Hepatocyte (in vitro differentiated cells): ENCODE measurements at regions not wholly inside any gene's neighbourhood (a gene's known extent, or its start where the extent isn't known, plus 50 kb on each side); places are given as distances from the start of the nearest gene placed in this dataset.
"Not testable (repeated sequence)": the region's sequence is repeated elsewhere in the genome, so short reads cannot be mapped to it uniquely, and the experiment has no call there.

Experiments
- EZH2 ChIP-seq: fragments of 200-600 bp; sonication (generic); IDR thresholded peaks from 2 replicates; pipeline ENCODE4 v1.6.1; 2016; ENCODE audit warnings: antibody characterized with exemption, mild to moderate bottlenecking, borderline replicate concordance
- EZH2phosphoT487 ChIP-seq: fragments of 200-600 bp; sonication (generic); IDR thresholded peaks from one replicate; pipeline ENCODE4 v1.6.1; 2018; ENCODE audit warnings: antibody characterized with exemption, mild to moderate bottlenecking, low read depth, moderate library complexity; ENCODE audit not compliant: unreplicated experiment, severe bottlenecking
- TF ChIP-seq, protein P1 (sequence below): fragments of 200-600 bp; sonication (generic); IDR thresholded peaks from 2 replicates; pipeline ENCODE4 v1.5.1; 2016; ENCODE audit warnings: antibody characterized with exemption, mild to moderate bottlenecking; ENCODE audit not compliant: poor library complexity

DNA sequence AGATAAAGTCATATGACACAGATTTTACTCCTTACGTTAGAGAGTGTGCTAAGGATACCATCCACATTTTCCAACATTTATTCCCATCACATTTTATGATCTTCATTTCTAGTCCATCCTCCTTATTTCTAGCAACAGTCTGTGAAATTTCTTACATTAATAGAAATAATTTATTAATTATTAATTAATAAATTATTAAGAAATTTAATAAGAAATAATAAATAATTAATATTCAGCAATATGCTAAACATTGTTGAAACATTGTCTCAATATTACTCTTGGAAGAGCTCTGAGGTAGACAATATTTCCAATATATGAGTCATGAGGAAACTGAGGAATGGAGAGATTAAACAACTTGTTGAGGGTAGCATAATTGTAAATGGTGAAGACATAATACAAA lies 1742.5 kb upstream of the CDH6 start:
- TF ChIP-seq, protein P1, sequence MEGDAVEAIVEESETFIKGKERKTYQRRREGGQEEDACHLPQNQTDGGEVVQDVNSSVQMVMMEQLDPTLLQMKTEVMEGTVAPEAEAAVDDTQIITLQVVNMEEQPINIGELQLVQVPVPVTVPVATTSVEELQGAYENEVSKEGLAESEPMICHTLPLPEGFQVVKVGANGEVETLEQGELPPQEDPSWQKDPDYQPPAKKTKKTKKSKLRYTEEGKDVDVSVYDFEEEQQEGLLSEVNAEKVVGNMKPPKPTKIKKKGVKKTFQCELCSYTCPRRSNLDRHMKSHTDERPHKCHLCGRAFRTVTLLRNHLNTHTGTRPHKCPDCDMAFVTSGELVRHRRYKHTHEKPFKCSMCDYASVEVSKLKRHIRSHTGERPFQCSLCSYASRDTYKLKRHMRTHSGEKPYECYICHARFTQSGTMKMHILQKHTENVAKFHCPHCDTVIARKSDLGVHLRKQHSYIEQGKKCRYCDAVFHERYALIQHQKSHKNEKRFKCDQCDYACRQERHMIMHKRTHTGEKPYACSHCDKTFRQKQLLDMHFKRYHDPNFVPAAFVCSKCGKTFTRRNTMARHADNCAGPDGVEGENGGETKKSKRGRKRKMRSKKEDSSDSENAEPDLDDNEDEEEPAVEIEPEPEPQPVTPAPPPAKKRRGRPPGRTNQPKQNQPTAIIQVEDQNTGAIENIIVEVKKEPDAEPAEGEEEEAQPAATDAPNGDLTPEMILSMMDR = not testable (repeated sequence)
- not testable (repeated sequence) for TF ChIP-seq EZH2phosphoT487, EZH2
